ENCODE measurements at regions not wholly inside any gene's neighbourhood (a gene's known extent, or its start where the extent isn't known, plus 50 kb on each side); places are given as distances from the start of the nearest gene placed in this dataset.

GRCh38 chr4:72857787-72858186 lies 211.7 kb downstream of the COX18 start:
- Histone ChIP-seq H3K4me1 (ENCODE audit: control insufficient read depth in 2 of 2, insufficient read depth in 2 of 2, low read length in 2 of 2) (no peaks in the 10 kb centered on the region), H3K9ac (ENCODE audit: low read length) (no peak overlapping the region), H3K9me3 (ENCODE audit: control extremely low read depth in 1 of 3, control insufficient read depth in 2 of 3, insufficient read depth in 1 of 3, low read length in 2 of 3) (no peaks in the 10 kb centered on the region), H3K36me3 (replicated peaks in 1 of 2; ENCODE audit: control extremely low read depth in 1 of 2, control insufficient read depth in 1 of 2, extremely low read depth in 1 of 2, insufficient read depth in 2 of 2, low read length in 1 of 2) (no peaks in the 10 kb centered on the region), H3K27ac (ENCODE audit: low read length in 2 of 2) (no peak overlapping the region), H3K79me2 (ENCODE audit: control insufficient read depth, insufficient read depth, low read length) (no peaks in the 10 kb centered on the region), H3K27me3 (replicated peaks in 1 of 4; ENCODE audit: control extremely low read depth in 1 of 4, control insufficient read depth in 3 of 4, insufficient read depth in 4 of 4, low read length in 3 of 4) (no peaks in the 10 kb centered on the region), H4K20me1 (ENCODE audit: control insufficient read depth, insufficient read depth, low read length, poor library complexity, severe bottlenecking) (no peaks in the 10 kb centered on the region), H3K4me3 (ENCODE audit: control extremely low read depth in 1 of 5, extremely low read depth in 1 of 5, insufficient read depth in 1 of 5, low read depth in 2 of 5, low read length in 4 of 5) (no peak overlapping the region), H2AFZ (ENCODE audit: insufficient read depth, low read depth, low read length, poor library complexity, severe bottlenecking) (no peak overlapping the region), H3K4me2 (replicated peaks; ENCODE audit: low read depth, low read length, poor library complexity, severe bottlenecking) (no peak overlapping the region)
- intact Hi-C loops (cut with micrococcal nuclease) = no loop called here
- Mint-ChIP-seq H3K4me1 (no peaks in the 10 kb centered on the region), H3K9me3 (ENCODE audit: insufficient read depth) (no peaks in the 10 kb centered on the region), H3K4me3 (no peak overlapping the region), H3K27me3 (no peaks in the 10 kb centered on the region), H3K27ac (no peak overlapping the region)
- WGBS (ENCODE audit: insufficient coverage) = no CpG with 5 or more reads among the region's 2 CpGs
- ChIA-PET POLR2A (no interaction called here), CTCF (no interaction called here)
- TF ChIP-seq EZH2 (IDR thresholded peaks at IDR 0.05; ENCODE audit: borderline replicate concordance, insufficient read depth, low read depth, low read length, poor library complexity, severe bottlenecking) (no peak), CTCF (IDR thresholded peaks at IDR 0.05) (no peak)
- ATAC-seq (ENCODE audit: low read depth) (no peak), DNase-seq (no peak)

- Histone ChIP-seq H3K4me1 (ENCODE audit: control insufficient read depth in 2 of 2, insufficient read depth in 2 of 2, low read length in 2 of 2) (no peaks in the 10 kb centered on the region), H3K27me3 (replicated peaks in 1 of 4; ENCODE audit: control extremely low read depth in 1 of 4, control insufficient read depth in 3 of 4, insufficient read depth in 4 of 4, low read length in 3 of 4) (no peaks in the 10 kb centered on the region), H4K20me1 (ENCODE audit: control insufficient read depth, insufficient read depth, low read length, poor library complexity, severe bottlenecking) (no peaks in the 10 kb centered on the region), H3K27ac (ENCODE audit: low read length in 2 of 2) (no peak overlapping the region), H3K9ac (ENCODE audit: low read length) (no peak overlapping the region), H3K36me3 (replicated peaks in 1 of 2; ENCODE audit: control extremely low read depth in 1 of 2, control insufficient read depth in 1 of 2, extremely low read depth in 1 of 2, insufficient read depth in 2 of 2, low read length in 1 of 2) (no peaks in the 10 kb centered on the region), H2AFZ (ENCODE audit: insufficient read depth, low read depth, low read length, poor library complexity, severe bottlenecking) (no peak overlapping the region), H3K4me2 (replicated peaks; ENCODE audit: low read depth, low read length, poor library complexity, severe bottlenecking) (no peak overlapping the region), H3K9me3 (ENCODE audit: control extremely low read depth in 1 of 3, control insufficient read depth in 2 of 3, insufficient read depth in 1 of 3, low read length in 2 of 3) (no peaks in the 10 kb centered on the region), H3K79me2 (ENCODE audit: control insufficient read depth, insufficient read depth, low read length) (no peaks in the 10 kb centered on the region), H3K4me3 (ENCODE audit: control extremely low read depth in 1 of 5, extremely low read depth in 1 of 5, insufficient read depth in 1 of 5, low read depth in 2 of 5, low read length in 4 of 5) (no peak overlapping the region)
- ATAC-seq (ENCODE audit: low read depth) (no peak), DNase-seq (no peak)
- no peak overlapping the region for H3K4me3 Mint-ChIP-seq
- no CpG with 5 or more reads among the region's 1 CpG for WGBS (ENCODE audit: insufficient coverage)
- no peaks in the 10 kb centered on the region for H3K9me3 Mint-ChIP-seq (ENCODE audit: insufficient read depth)
- POLR2A ChIA-PET = no interaction called here
- H3K27me3 Mint-ChIP-seq = no peaks in the 10 kb centered on the region
- no peaks in the 10 kb centered on the region for H3K4me1 Mint-ChIP-seq
- TF ChIP-seq CTCF (IDR thresholded peaks at IDR 0.05) (no peak), EZH2 (IDR thresholded peaks at IDR 0.05; ENCODE audit: borderline replicate concordance, insufficient read depth, low read depth, low read length, poor library complexity, severe bottlenecking) (no peak)
- CTCF ChIA-PET = no interaction called here
- intact Hi-C loops (cut with micrococcal nuclease) = no loop called here
- H3K27ac Mint-ChIP-seq = no peak overlapping the region
Observed at GRCh38 chr4:72857216-72857615, 212.3 kb downstream of the COX18 start.
